Heart left ventricle (tissue), 16 donors: ENCODE measurements at regions not wholly inside any gene's neighbourhood (a gene's known extent, or its start where the extent isn't known, plus 50 kb on each side); places are given as distances from the start of the nearest gene placed in this dataset.
"Not testable (repeated sequence)": the region's sequence is repeated elsewhere in the genome, so short reads cannot be mapped to it uniquely, and the experiment has no call there.

ENCODE experiments used
- ATAC-seq, 4 donors: fragments of 200-7000 bp; cut with Tn5 transposase; one replicate each; pipeline ENCODE4 v1.9.1; 2020 to 2022; ENCODE audit warnings: moderate library complexity in 4 of 4, mild to moderate bottlenecking in 3 of 4, moderate number of reproducible peaks in 1 of 4
- DNase-seq, 5 donors: peaks; one replicate each; pipeline ENCODE4 v3.0.0-alpha.2; 2020
- H3K27ac ChIP-seq, 12 donors: fragments of 200-600 bp; sonication (generic) in 4 of 12; one replicate each; pipeline versions ENCODE4 v1.5.0 to v1.8.0; 2016 to 2022; ENCODE audit warnings: mild to moderate bottlenecking in 2 of 12
- H3K27me3 ChIP-seq, 9 donors: fragments of 200-600 bp; sonication (generic) in 2 of 9; one replicate each; pipeline versions ENCODE4 v1.5.1 to v1.8.0; 2016 to 2022; ENCODE audit warnings: mild to moderate bottlenecking in 3 of 9
- H3K36me3 ChIP-seq, 9 donors: fragments of 200-600 bp; sonication (generic) in 2 of 9; one replicate each; pipeline versions ENCODE4 v1.5.0 to v1.8.0; 2018 to 2022; ENCODE audit warnings: mild to moderate bottlenecking in 2 of 9
- H3K4me1 ChIP-seq, 12 donors: fragments of 200-600 bp; sonication (generic) in 4 of 12; one replicate each; pipeline versions ENCODE4 v1.5.0 to v1.8.0; 2016 to 2022; ENCODE audit warnings: mild to moderate bottlenecking in 3 of 12
- H3K4me3 ChIP-seq, 12 donors: fragments of 200-600 bp; sonication (generic) in 4 of 12; one replicate each; pipeline versions ENCODE4 v1.5.0 to v1.8.0; 2017 to 2022; ENCODE audit warnings: mild to moderate bottlenecking in 9 of 12, moderate library complexity in 4 of 12
- H3K9me3 ChIP-seq, 12 donors: fragments of 200-600 bp; sonication (generic) in 4 of 12; one replicate each; pipeline versions ENCODE4 v1.5.0 to v1.8.0; 2016 to 2022; ENCODE audit warnings: mild to moderate bottlenecking in 1 of 12
- POLR2A ChIP-seq, 2 donors: fragments of 450-650 bp; IDR thresholded peaks; one replicate each; pipeline ENCODE4 v1.6.1; 2017; ENCODE audit warnings: antibody characterized with exemption in 2 of 2, mild to moderate bottlenecking in 2 of 2, moderate library complexity in 2 of 2
- WGBS, 4 donors: extraction: QIAGEN DNeasy Blood & Tissue Kit in 2 of 4; methylation state at CpG; one replicate each; pipeline versions ENCODE4 v1.1.5 to v1.1.7; 2013 to 2018; 5-methylcytosine and 5-hydroxymethylcytosine counted together
- intact Hi-C, 10 donors: fragments of 100-400 bp; cut with DNase I; formaldehyde crosslinking; loops; one replicate each; pipeline versions ENCODE4 v1.11.1 to v1.14.2; 2022
- TF ChIP-seq, protein P1 (sequence below), 12 donors: fragments of 200-600 bp; sonication (generic) in 4 of 12; IDR thresholded peaks; one replicate each; pipeline versions ENCODE4 v1.5.0 to v1.8.0; 2018 to 2022; ENCODE audit warnings: antibody characterized with exemption in 12 of 12, mild to moderate bottlenecking in 5 of 12
- donor health status: ischemic (EF 13 %, LVEDD 7.1; RV severe dilation, severe dysfunction).
- donor health status: healthy with polysubstance abuse.
- donor health status: DM: no; HTN: yes; CAD: no.
- donor health status: DM: no; HTN: no; CAD: no.
- donor health status: ischemic (EF 25% LVEDD 6.9; RV normal size, moderate dysfunction).
- donor health status: ischemic (EF 25% LVEDD 5.7; RV mildly dilated, moderate dysfunction).
- donor health status: healthy.
- donor health status: DM: yes; HTN: yes; CAD: no.
- donor health status: ischemic (EF 35%, LVEDD 5.7; RV mildly dilated, moderate dysfunction).
- donor health status: nonischemic (EF 11% LVEDD 7.7; RV severe dilation, severe dysfunction).
- donor health status: DM: yes; HTN: yes; CAD: no.
- donor health status: PGD.
- donor health status: ischemic (EF 29% LVEDD 5.4; RV normal size, mild dysfunction).
- donor health status: nonischemic (EF 23%, LVEDD 6.1; RV moderate dilation, normal function).

DNA sequence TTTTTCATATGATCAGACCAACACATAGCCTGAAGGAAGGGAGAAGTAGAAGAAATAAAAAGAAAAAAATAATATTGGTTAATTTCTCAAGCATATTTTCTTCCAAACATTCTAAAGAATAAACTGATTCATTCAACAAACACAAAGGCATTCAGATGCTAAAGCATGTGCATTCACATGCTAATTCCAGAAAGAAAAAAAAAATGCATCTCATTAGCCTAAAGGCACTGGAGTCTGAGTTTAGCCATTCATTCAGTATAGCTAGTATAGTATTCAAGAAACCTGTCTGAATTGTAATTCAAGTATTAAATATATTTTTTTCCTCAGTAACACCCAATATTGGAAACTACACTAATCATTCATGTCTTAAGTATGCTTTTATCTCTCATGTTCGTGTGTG lies 61.0 kb upstream of the FER start:
- H3K9me3 ChIP-seq = no peaks in the 10 kb centered on the region
- H3K27me3 ChIP-seq = no peaks in the 10 kb centered on the region
- WGBS, 4 donors = 23 to 37% (median 27%) methylated on average over 1 of the region's 1 CpG
- peaks cover 0 to 12% (median 0%) of the 10 kb centered on the region in 12 donors for H3K4me1 ChIP-seq
- no peak overlapping the region for H3K4me3 ChIP-seq
- TF ChIP-seq POLR2A (IDR thresholded peaks at IDR 0.05) = no peak
- H3K36me3 ChIP-seq = no peaks in the 10 kb centered on the region
- DNase-seq (no peak), ATAC-seq (no peak)
- no peak overlapping the region for H3K27ac ChIP-seq
- intact Hi-C loops = loop anchor here in 3 of 10 donors (10.0 kb wide), 2 partner anchors 748 to 778 kb away; no protein-coding TSS in a partner anchor

DNA sequence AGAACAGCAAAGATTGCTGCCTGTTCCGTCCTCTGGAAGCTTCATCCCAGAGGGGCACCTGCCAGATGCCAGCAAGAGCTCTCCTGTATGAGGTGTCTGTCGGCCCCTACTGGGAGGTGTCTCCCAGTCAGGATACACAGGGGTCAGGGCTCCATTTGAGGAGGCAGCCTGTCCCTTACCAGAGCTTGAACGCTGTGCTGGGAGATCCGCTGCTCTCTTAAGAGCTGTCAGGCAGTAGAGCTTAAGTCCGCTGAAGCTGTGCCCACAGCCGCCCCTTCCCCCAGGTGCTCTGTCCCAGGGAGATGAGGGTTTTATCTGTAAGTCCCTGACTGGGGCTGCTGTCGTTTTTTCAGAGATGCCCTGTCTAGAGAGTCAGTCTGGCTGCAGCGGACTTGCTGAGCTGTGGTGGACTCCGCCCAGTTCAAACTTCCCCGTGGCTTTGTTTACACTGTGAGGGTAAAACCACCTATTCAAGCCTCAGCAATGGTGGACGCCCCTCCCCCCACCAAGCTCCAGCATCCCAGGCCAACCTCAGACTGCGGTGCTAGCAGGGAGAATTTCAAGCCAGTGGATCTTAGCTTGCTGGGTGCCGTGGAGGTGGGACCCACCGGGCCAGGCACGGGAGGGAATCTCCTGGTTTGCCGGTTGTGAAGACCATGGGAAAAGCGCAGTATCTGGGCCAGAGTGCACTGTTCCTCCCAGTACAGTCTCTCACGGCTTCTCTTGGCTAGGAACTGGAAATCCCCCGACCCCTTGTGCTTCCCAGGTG lies 62.1 kb upstream of the FER start:
- not testable (repeated sequence) for ATAC-seq, H3K36me3 ChIP-seq, H3K27me3 ChIP-seq, H3K4me3 ChIP-seq, H3K9me3 ChIP-seq, H3K27ac ChIP-seq, DNase-seq
- 62 to 74% (median 65%) methylated on average over 18 to 19 of the region's 19 CpGs for WGBS, 4 donors
- intact Hi-C loops = loop anchor here in 3 of 10 donors (10.0 kb wide), 2 partner anchors 749 to 779 kb away; no protein-coding TSS in a partner anchor
- peaks cover 0 to 12% (median 0%) of the 10 kb centered on the region in 12 donors for H3K4me1 ChIP-seq

DNA sequence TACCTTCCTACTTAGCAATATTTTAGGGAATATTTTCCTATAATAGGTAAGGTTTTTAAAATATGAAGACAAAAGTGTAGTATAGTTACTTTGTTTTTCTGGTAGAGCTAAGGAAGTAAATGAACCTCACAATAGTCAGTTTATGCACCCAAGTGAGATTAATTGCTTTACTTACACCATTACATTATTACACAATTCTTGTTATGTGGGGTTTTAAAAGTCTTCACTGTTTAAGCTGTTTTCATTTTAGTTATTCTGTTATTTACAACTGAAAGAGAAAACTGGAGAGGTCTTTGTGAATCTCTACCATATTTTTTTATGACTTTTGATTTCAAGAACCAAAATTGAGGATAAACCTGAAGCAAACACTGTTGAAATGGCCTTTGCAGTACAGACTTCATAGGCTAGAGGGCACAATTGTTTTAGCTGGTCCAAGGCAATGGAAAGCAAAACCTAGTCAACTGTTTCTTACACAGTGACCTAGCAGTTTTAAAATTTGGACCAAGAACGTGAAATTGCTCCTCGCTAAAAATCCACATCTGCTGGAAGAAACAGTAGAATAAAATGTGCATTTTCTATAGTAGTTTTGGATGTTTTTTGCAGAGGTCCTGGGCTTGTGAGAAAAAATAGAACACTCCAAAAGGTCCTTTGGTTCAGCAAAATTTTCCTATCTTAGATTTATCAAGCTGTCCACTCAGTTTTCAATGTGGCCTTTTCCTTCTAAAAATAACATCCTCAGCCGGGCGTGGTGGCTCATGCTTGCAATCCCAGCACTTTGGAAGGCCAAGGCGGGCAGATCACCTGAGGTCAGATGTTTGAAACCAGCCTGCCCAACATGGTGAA lies 66.4 kb upstream of the FER start:
- no peak for TF ChIP-seq POLR2A (IDR thresholded peaks at IDR 0.05)
- TF ChIP-seq, protein P1, sequence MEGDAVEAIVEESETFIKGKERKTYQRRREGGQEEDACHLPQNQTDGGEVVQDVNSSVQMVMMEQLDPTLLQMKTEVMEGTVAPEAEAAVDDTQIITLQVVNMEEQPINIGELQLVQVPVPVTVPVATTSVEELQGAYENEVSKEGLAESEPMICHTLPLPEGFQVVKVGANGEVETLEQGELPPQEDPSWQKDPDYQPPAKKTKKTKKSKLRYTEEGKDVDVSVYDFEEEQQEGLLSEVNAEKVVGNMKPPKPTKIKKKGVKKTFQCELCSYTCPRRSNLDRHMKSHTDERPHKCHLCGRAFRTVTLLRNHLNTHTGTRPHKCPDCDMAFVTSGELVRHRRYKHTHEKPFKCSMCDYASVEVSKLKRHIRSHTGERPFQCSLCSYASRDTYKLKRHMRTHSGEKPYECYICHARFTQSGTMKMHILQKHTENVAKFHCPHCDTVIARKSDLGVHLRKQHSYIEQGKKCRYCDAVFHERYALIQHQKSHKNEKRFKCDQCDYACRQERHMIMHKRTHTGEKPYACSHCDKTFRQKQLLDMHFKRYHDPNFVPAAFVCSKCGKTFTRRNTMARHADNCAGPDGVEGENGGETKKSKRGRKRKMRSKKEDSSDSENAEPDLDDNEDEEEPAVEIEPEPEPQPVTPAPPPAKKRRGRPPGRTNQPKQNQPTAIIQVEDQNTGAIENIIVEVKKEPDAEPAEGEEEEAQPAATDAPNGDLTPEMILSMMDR (IDR thresholded peaks at IDR 0.05) = peak; percentile 62 to 89 (median 81)
- H3K4me1 ChIP-seq = peaks cover 0 to 5% (median 0%) of the 10 kb centered on the region in 12 donors
- 10 to 22% (median 13%) methylated on average over 5 of the region's 5 CpGs for WGBS, 4 donors
- no peaks in the 10 kb centered on the region for H3K27me3 ChIP-seq
- ATAC-seq (peak; percentile 81 to 97 (median 86)), DNase-seq (peak in 2 of 5 donors; percentile 18 to 30)
- intact Hi-C loops = loop anchor here in 5 of 10 donors (5.0 to 10.0 kb wide), 5 partner anchors 46 to 791 kb away; no protein-coding TSS in a partner anchor
- no peaks in the 10 kb centered on the region for H3K9me3 ChIP-seq
- H3K27ac ChIP-seq = peak overlapping the region in 4 of 12 donors; percentile 20 to 61 (median 38)
- peak overlapping the region in 4 of 12 donors; percentile 7 to 34 (median 26) for H3K4me3 ChIP-seq
- H3K36me3 ChIP-seq = no peaks in the 10 kb centered on the region

DNA sequence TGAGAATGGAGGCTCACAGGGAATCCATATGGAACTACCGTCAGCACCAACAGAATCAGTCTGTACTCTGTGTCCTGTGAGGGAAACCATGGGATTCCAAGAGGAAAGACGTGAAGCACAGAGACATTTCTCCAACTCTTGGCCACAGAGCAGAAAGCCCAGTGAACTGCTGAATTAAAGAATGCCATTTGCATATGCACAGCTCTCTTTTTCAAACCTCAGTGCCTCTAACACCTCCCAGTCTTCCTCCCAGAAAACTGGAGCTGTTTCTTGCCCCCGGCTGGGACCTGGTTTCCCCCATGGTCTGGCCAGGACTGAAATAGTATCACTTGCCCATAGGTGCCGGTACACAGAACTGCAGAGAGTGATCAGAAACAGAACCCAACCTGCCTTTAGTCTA lies 69.6 kb upstream of the FER start:
- intact Hi-C loops = no loop called here
- H3K4me1 ChIP-seq = peaks cover 0 to 5% (median 0%) of the 10 kb centered on the region in 12 donors
- H3K36me3 ChIP-seq = no peaks in the 10 kb centered on the region
- no peaks in the 10 kb centered on the region for H3K9me3 ChIP-seq
- H3K27me3 ChIP-seq = no peaks in the 10 kb centered on the region
- 79 to 88% (median 86%) methylated on average over 4 of the region's 4 CpGs for WGBS, 4 donors
- no peak overlapping the region for H3K27ac ChIP-seq
- no peak for ATAC-seq
- no peak overlapping the region for H3K4me3 ChIP-seq
- no peak for DNase-seq
- TF ChIP-seq, protein P1 (IDR thresholded peaks at IDR 0.05) = no peak
- TF ChIP-seq POLR2A (IDR thresholded peaks at IDR 0.05) = no peak

DNA sequence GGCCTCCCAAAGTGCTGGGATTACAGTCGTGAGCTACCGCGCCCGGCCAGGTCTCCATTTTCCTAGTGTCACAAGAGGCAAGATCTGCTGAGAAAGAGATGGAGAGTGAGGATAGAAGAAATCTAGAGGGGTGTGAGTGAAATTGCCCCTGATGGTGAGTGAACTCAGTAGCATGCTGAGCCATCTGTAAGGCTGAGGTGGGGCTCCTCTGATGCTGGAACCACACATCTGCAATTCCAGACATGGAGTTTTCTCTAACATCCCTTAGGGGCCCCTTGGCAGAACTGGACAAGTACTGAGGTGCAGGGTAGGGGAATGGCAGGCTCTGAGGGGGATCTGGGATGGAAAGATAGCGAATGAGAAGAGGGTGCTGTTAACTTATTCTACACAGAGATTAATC lies 72.0 kb upstream of the FER start:
- no peaks in the 10 kb centered on the region for H3K27me3 ChIP-seq
- H3K36me3 ChIP-seq = no peaks in the 10 kb centered on the region
- H3K4me1 ChIP-seq = peaks cover 0 to 5% (median 0%) of the 10 kb centered on the region in 12 donors
- DNase-seq = no peak
- WGBS, 4 donors = 94 to 96% (median 95%) methylated on average over 5 of the region's 5 CpGs
- H3K4me3 ChIP-seq = no peak overlapping the region
- H3K27ac ChIP-seq = no peak overlapping the region
- intact Hi-C loops = no loop called here
- no peak for ATAC-seq
- TF ChIP-seq, protein P1 (IDR thresholded peaks at IDR 0.05) = no peak
- TF ChIP-seq POLR2A (IDR thresholded peaks at IDR 0.05) = no peak
- H3K9me3 ChIP-seq = no peaks in the 10 kb centered on the region
